LHCN-M2 (cell line): ENCODE measurements at regions not wholly inside any gene's neighbourhood (a gene's known extent, or its start where the extent isn't known, plus 50 kb on each side); places are given as distances from the start of the nearest gene placed in this dataset.
A peak's percentile ranks its signal among the peaks of the same experiment; 100 is the strongest.

Source experiments
- DNase-seq: peaks from one replicate; pipeline ENCODE4 v3.0.0-alpha.2; 2012; ENCODE audit warnings: low read depth

GRCh38 chr17:72301887-72302286 is 181.1 kb downstream of the SOX9 start:
- no peak for DNase-seq

GRCh38 chr17:72302735-72303134 is 181.9 kb downstream of the SOX9 start:
- DNase-seq: no peak

GRCh38 chr17:72303787-72304733 is 183.2 kb downstream of the SOX9 start:
- DNase-seq: no peak

GRCh38 chr17:72304859-72305258 is 184.0 kb downstream of the SOX9 start:
- DNase-seq: no peak

- peak; percentile 49 for DNase-seq
Measured at GRCh38 chr17:72305472-72305871, 184.7 kb downstream of the SOX9 start.

- peak; percentile 48 for DNase-seq
Measured at GRCh38 chr17:72306037-72306436, 185.2 kb downstream of the SOX9 start.

GRCh38 chr17:72307836-72308235 is 187.0 kb downstream of the SOX9 start:
- DNase-seq: no peak

- DNase-seq: no peak
Measured at GRCh38 chr17:72308744-72309385, 188.0 kb downstream of the SOX9 start.

- DNase-seq: no peak
Measured at GRCh38 chr17:72311004-72311403, 190.2 kb downstream of the SOX9 start.

GRCh38 chr17:72315122-72315913 is 194.5 kb downstream of the SOX9 start:
- no peak for DNase-seq

- DNase-seq: no peak
Measured at GRCh38 chr17:72318131-72318530, 197.3 kb downstream of the SOX9 start.

- no peak for DNase-seq
Measured at GRCh38 chr17:72321896-72322295, 201.1 kb downstream of the SOX9 start.

GRCh38 chr17:72332367-72332766 is 211.5 kb downstream of the SOX9 start:
- no peak for DNase-seq

GRCh38 chr17:72333570-72333969 is 212.8 kb downstream of the SOX9 start:
- no peak for DNase-seq

GRCh38 chr17:72334205-72334604 is 213.4 kb downstream of the SOX9 start:
- DNase-seq: peak; percentile 94

- no peak for DNase-seq
Measured at GRCh38 chr17:72336026-72336803, 215.4 kb downstream of the SOX9 start.

GRCh38 chr17:72336804-72337070 is 215.9 kb downstream of the SOX9 start:
- DNase-seq: no peak

GRCh38 chr17:72338304-72338703 is 217.5 kb downstream of the SOX9 start:
- DNase-seq: peak; percentile 76

GRCh38 chr17:72338847-72339790 is 218.3 kb downstream of the SOX9 start:
- peak; percentile 95 for DNase-seq

- DNase-seq: no peak
Measured at GRCh38 chr17:72340836-72341235, 220.0 kb downstream of the SOX9 start.
